DMS 273 treated with DMSO at 0.1 percent for 48 hours (cell line): ENCODE measurements at regions not wholly inside any gene's neighbourhood (a gene's known extent, or its start where the extent isn't known, plus 50 kb on each side); places are given as distances from the start of the nearest gene placed in this dataset.
A peak's percentile ranks its signal among the peaks of the same experiment; 100 is the strongest.

ENCODE experiments used
- DNase-seq: peaks from one replicate; lab custom pipeline; 2025; lab: John Stamatoyannopoulos, UW

GRCh38 chr3:111244760-111245159 lies 173.1 kb downstream of the NECTIN3 start:
- no peak for DNase-seq

- DNase-seq, result no peak
These were observed 175.5 kb downstream of the NECTIN3 start for GRCh38 chr3:111246967-111247760.

- no peak for DNase-seq
These were observed 176.8 kb downstream of the NECTIN3 start for GRCh38 chr3:111248406-111248805.

- no peak for DNase-seq
These were observed 177.8 kb downstream of the NECTIN3 start for GRCh38 chr3:111249421-111249820.

GRCh38 chr3:111252779-111253178 lies 181.2 kb downstream of the NECTIN3 start:
- peak; percentile 27 for DNase-seq

GRCh38 chr3:111253733-111254132 lies 182.1 kb downstream of the NECTIN3 start:
- no peak for DNase-seq

GRCh38 chr3:111260878-111261277 lies 189.3 kb downstream of the NECTIN3 start:
- DNase-seq, result no peak

GRCh38 chr3:111269777-111270176 lies 198.2 kb downstream of the NECTIN3 start:
- DNase-seq, result no peak

- no peak for DNase-seq
These were observed 205.6 kb downstream of the NECTIN3 start for GRCh38 chr3:111277226-111277625.

GRCh38 chr3:111278959-111279358 lies 207.3 kb downstream of the NECTIN3 start:
- no peak for DNase-seq

GRCh38 chr3:111282024-111282423 lies 210.4 kb downstream of the NECTIN3 start:
- DNase-seq, result no peak

- no peak for DNase-seq
These were observed 211.5 kb downstream of the NECTIN3 start for GRCh38 chr3:111283165-111283564.

- DNase-seq, result no peak
These were observed 213.0 kb downstream of the NECTIN3 start for GRCh38 chr3:111284503-111285183.

GRCh38 chr3:111285184-111285538 lies 213.5 kb downstream of the NECTIN3 start:
- no peak for DNase-seq

GRCh38 chr3:111285694-111286093 lies 214.1 kb downstream of the NECTIN3 start:
- peak; percentile 97 for DNase-seq

GRCh38 chr3:111286746-111287145 lies 215.1 kb downstream of the NECTIN3 start:
- no peak for DNase-seq

- DNase-seq, result no peak
These were observed 220.5 kb downstream of the NECTIN3 start for GRCh38 chr3:111292117-111292516.

- no peak for DNase-seq
These were observed 227.6 kb downstream of the NECTIN3 start for GRCh38 chr3:111299192-111299615.

GRCh38 chr3:111301238-111301798 lies 229.7 kb downstream of the NECTIN3 start:
- no peak for DNase-seq

- DNase-seq, result no peak
These were observed 230.4 kb downstream of the NECTIN3 start for GRCh38 chr3:111302063-111302462.

GRCh38 chr3:111303760-111304159 lies 232.1 kb downstream of the NECTIN3 start:
- DNase-seq, result no peak

GRCh38 chr3:111307676-111308075 lies 234.3 kb upstream of the CD96 start:
- DNase-seq, result no peak

- DNase-seq, result no peak
These were observed 230.9 kb upstream of the CD96 start for GRCh38 chr3:111311126-111311525.
